HG02759 (cell line): ENCODE measurements at regions not wholly inside any gene's neighbourhood (a gene's known extent, or its start where the extent isn't known, plus 50 kb on each side); places are given as distances from the start of the nearest gene placed in this dataset.

ENCODE experiments used
- ATAC-seq: cut with Tn5 transposase; IDR thresholded peaks from one replicate; pipeline ENCODE4 v1.9.1; 2021; ENCODE audit warnings: mild to moderate bottlenecking, moderate library complexity; ENCODE audit not compliant: unreplicated experiment

- ATAC-seq, result no peak
Measured at GRCh38 chr7:13028825-13029099, 341.3 kb downstream of the ARL4A start.

GRCh38 chr7:13031468-13031867 is 344.0 kb downstream of the ARL4A start:
- ATAC-seq, result no peak

- no peak for ATAC-seq
Measured at GRCh38 chr7:13032084-13032483, 344.7 kb downstream of the ARL4A start.

GRCh38 chr7:13032576-13032975 is 345.1 kb downstream of the ARL4A start:
- no peak for ATAC-seq

GRCh38 chr7:13034693-13035092 is 347.3 kb downstream of the ARL4A start:
- ATAC-seq, result no peak

- ATAC-seq, result no peak
Measured at GRCh38 chr7:13035233-13035632, 347.8 kb downstream of the ARL4A start.

- no peak for ATAC-seq
Measured at GRCh38 chr7:13036256-13036780, 348.9 kb downstream of the ARL4A start.

- ATAC-seq, result no peak
Measured at GRCh38 chr7:13037216-13037615, 349.8 kb downstream of the ARL4A start.

GRCh38 chr7:13041368-13041988 is 354.0 kb downstream of the ARL4A start:
- ATAC-seq, result no peak

GRCh38 chr7:13042605-13043236 is 355.3 kb downstream of the ARL4A start:
- no peak for ATAC-seq

- no peak for ATAC-seq
Measured at GRCh38 chr7:13044309-13044708, 356.9 kb downstream of the ARL4A start.

- no peak for ATAC-seq
Measured at GRCh38 chr7:13047061-13047460, 359.6 kb downstream of the ARL4A start.

GRCh38 chr7:13049946-13050345 is 362.5 kb downstream of the ARL4A start:
- ATAC-seq, result no peak

- no peak for ATAC-seq
Measured at GRCh38 chr7:13050703-13051102, 363.3 kb downstream of the ARL4A start.

GRCh38 chr7:13055732-13056368 is 368.4 kb downstream of the ARL4A start:
- no peak for ATAC-seq

GRCh38 chr7:13057462-13058200 is 370.2 kb downstream of the ARL4A start:
- ATAC-seq, result peak; percentile 88

GRCh38 chr7:13060173-13060572 is 372.7 kb downstream of the ARL4A start:
- no peak for ATAC-seq

- no peak for ATAC-seq
Measured at GRCh38 chr7:13061115-13061514, 373.7 kb downstream of the ARL4A start.

- no peak for ATAC-seq
Measured at GRCh38 chr7:13062631-13063030, 375.2 kb downstream of the ARL4A start.

GRCh38 chr7:13067036-13067435 is 379.6 kb downstream of the ARL4A start:
- no peak for ATAC-seq

- no peak for ATAC-seq
Measured at GRCh38 chr7:13068032-13068431, 380.6 kb downstream of the ARL4A start.

GRCh38 chr7:13069841-13070240 is 382.4 kb downstream of the ARL4A start:
- no peak for ATAC-seq
